ENCODE measurements at regions not wholly inside any gene's neighbourhood (a gene's known extent, or its start where the extent isn't known, plus 50 kb on each side); places are given as distances from the start of the nearest gene placed in this dataset.

- H3K4me3 ChIP-seq: no peak overlapping the region
- H3K27ac ChIP-seq: no peak overlapping the region
These were observed 347.5 kb downstream of the SLCO4C1 start for GRCh38 chr5:101948615-101949014.

DNA sequence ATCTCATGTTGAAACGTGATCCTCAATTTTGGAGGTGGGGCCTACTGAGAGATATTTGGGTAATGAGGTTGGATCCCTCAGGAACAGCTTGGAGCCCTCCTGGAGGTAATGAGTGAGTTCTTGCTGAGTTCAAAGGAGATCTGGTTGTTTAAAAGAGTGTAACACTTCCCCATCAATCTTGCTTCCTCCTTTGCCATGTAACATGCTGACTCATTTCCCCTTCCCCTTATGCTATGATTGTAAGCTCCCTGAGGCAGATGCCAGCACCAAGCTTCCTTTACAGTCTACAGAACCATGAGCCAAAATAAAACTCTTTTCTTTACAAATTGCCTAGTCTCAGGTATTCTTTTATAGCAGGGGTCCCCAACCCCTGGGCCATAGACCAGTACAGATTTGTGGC is 352.3 kb downstream of the SLCO4C1 start:
- H3K27ac ChIP-seq: no peak overlapping the region

DNA sequence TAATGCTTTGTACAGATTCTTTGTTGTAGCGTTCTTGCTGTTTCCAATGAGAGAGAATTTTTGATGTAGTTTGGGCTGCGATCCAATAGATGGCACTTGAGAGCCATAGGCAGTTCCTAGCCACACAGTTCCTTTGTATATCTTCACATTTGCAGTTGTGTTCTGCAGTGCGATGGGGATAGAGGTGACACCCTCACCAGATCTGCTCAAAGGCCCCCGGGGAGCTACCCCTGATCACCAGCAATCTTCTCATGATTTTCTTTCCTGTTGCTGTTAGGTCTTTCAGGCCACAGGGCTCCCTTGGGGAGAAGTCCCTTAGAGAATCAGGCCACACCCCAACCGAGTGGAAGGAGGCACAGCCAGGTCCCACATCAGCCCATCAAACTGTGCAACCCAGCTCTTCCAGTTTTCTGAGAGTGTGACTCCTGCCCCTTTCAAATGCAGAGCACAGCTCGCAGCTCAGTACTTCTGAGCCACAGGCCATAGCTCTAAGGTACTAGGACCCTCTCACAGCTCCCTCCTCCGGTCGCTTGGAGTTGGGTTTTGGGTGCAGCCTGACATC is 353.7 kb downstream of the SLCO4C1 start:
- no peak overlapping the region for H3K4me3 ChIP-seq
- H3K27ac ChIP-seq: no peak overlapping the region

More for the DNA sequence above, 352.3 kb downstream of the SLCO4C1 start:
- no peak overlapping the region for H3K4me3 ChIP-seq

GRCh38 chr5:101937041-101937440 is 359.0 kb downstream of the SLCO4C1 start:
- no peak overlapping the region for H3K4me3 ChIP-seq
- H3K27ac ChIP-seq: no peak overlapping the region

DNA sequence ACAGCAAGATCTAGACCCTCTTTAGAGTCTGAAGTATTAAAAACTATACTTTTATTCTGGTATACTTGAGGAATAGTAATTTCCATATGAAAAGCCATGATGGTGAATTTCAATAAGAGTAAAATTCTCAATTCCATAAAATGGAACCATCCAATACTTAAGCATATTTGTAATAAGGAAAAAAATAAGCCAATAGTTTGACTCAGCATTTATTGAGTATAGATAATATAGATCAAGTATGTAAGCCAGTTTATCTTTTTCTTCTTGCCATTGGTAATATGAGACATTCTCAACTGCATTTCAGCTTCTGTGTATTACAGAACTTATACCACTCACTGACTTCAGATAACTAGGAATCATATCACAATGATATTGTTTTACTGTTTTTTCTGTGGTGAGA is 361.0 kb downstream of the SLCO4C1 start:
- H3K4me3 ChIP-seq: no peak overlapping the region
- H3K27ac ChIP-seq: no peak overlapping the region

DNA sequence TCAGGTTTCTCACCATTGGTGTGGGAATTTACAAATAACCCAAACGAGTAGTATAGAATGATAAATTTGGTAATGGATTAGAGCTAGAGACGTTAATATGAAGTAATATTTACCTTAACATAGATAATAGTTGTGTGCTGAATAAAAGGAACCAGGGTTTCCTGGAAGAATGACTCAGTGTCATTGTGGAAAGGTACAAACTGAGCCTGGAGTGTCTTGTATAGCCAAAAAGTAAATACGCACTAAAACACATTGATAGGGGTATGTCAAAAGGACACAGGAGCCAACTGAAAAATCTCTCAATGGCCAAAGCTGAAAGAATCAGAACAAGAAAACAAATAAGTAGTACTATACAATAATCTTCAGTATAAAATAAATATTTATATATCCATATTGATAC is 363.5 kb downstream of the SLCO4C1 start:
- Histone ChIP-seq H3K27ac (no peak overlapping the region), H3K4me3 (no peak overlapping the region)

- Histone ChIP-seq H3K27ac (no peak overlapping the region), H3K4me3 (no peak overlapping the region)
These were observed 366.5 kb downstream of the SLCO4C1 start for GRCh38 chr5:101929628-101930027.

DNA sequence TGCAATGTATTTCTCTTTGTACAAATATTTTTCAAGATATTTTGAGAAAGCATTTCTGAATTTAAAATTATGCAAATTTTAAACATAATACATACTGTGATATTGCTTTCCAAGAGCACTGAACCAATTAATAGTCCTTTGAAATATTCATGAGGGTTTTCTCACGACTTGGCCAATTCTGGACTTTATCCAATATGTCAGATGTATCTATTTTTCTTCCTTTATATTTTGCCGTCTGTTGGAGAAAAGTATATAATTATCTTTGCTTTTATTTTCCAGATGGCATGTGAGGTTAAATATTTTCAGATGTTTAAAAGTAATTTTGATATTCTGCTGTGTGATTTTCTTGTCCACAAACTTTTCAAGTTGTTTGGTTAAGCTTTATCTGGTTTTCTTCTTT is 378.9 kb downstream of the SLCO4C1 start:
- no peak overlapping the region for H3K4me3 ChIP-seq
- H3K27ac ChIP-seq: no peak overlapping the region

DNA sequence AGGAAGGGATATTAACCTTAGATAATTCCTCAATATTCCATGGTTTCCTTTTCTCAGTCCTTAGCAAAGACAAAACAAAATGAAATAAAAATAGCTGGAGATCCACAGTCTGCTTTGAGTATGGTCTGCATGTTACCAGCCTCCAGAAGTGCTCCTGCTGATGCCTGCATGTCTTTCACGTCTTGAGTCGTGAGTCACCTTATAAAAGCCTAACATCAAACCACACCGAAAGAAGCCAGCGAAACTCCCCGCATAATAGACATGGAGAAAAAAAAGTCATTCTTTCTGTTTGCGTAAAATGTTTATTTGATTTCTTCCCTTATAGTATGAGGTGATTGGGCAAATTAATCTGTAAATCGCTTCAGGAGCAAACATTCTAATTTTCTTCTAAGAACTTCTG is 380.5 kb downstream of the SLCO4C1 start:
- Histone ChIP-seq H3K27ac (no peak overlapping the region), H3K4me3 (no peak overlapping the region)

- H3K27ac ChIP-seq: no peak overlapping the region
- H3K4me3 ChIP-seq: no peak overlapping the region
These were observed 391.3 kb downstream of the SLCO4C1 start for GRCh38 chr5:101904736-101905135.

DNA sequence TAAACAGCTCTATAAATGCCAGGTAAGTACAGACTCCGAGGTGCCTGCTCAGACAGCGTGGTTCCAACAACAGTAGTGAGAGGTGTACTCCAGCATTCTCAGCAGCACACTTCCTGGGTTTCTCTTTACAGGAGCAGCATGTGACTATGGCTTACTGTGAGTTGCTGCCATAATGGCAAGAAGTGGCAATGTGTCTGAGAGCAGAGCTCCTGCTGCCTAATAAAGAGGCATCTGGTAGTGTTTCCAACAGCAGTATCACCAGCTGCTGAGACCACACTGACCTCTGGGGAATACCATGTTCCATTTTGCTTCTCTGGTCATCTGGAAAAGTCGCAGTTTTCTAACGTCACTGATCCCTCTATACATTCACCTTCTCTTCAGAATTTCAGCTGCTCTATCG is 398.2 kb downstream of the SLCO4C1 start:
- H3K27ac ChIP-seq: no peak overlapping the region

GRCh38 chr5:101894985-101895384 is 401.1 kb downstream of the SLCO4C1 start:
- no peak overlapping the region for H3K27ac ChIP-seq
- H3K4me3 ChIP-seq: no peak overlapping the region

More for the DNA sequence above, 398.2 kb downstream of the SLCO4C1 start:
- H3K4me3 ChIP-seq: no peak overlapping the region

DNA sequence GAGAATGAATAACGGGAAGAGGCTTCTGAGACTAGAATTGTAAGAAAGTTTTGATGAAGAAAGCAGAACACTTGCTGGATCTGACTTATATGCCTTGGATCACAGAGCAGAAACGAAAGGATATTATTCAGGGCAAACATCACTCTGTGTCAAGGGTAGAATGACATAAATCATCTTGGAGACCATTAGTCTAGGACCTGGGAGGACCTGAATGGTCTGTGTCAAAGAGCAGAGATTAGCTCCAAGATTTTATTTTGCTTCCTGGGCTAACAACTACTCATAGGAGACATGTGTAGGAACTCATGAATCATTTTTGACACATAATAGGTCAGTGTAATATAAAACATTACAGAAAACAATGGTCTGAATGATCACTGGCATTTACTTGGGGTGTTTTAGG is 417.9 kb downstream of the SLCO4C1 start:
- Histone ChIP-seq H3K27ac (no peak overlapping the region), H3K4me3 (no peak overlapping the region)

DNA sequence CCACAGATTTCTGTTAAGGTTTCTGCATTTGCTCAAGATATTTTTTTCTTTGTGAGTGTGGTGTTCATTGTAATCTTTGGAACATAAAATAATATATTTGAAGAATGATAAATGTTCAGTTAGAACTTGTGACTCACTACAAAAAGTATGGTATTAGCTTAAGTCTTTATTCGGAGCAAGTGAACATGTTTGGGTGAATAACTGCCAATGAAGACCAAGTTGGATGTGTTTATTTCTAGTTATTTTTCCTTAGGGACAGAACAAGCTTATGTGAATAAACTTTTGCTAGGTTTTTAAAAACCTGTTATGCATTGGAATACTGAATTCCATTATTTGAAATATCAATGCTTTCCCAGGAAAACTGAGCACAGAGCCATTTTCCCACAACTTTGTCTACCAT is 418.6 kb downstream of the SLCO4C1 start:
- no peak overlapping the region for H3K4me3 ChIP-seq
- H3K27ac ChIP-seq: no peak overlapping the region

GRCh38 chr5:101866473-101866872 is 429.6 kb downstream of the SLCO4C1 start:
- no peak overlapping the region for H3K27ac ChIP-seq
- no peak overlapping the region for H3K4me3 ChIP-seq

DNA sequence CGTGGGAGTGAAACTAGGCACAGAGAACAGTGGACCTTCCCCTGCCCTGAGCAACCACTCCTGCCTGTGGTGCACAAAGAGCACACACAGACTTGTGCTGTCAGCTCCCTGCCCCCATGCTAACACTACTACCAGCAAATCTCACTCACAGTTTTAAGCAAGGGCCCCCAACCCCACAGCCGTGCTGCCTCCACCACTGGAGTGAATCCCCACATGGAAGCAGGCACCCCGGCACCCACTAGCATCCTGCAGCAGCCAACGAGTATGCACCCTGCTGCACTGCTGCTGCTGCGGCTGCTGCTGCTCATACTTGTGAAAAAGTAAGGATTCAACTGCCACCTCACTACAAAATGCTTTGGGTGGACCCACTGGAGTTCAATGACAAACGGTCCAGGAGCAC is 435.5 kb downstream of the SLCO4C1 start:
- Histone ChIP-seq H3K4me3 (no peak overlapping the region), H3K27ac (no peak overlapping the region)

GRCh38 chr5:101860145-101860544 is 435.9 kb downstream of the SLCO4C1 start:
- Histone ChIP-seq H3K27ac (no peak overlapping the region), H3K4me3 (no peak overlapping the region)

DNA sequence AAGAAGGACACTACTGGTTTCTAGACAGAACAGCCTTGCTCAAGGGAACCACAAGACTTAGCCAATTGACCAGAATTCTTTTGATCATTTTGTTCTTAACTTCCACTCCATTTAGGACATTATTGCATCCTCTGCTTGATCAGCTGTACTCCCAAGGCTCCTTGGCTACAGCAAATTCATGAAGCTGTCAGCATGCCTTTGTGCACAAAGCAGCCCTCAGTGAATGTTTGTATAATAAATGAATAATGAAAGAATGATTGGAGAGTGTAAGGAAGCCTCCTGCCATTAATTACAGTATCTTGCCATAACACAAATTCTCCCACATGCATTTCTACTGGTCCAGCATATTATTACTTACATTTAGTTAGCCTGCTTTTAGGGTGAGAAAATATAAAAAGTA is 449.6 kb downstream of the SLCO4C1 start:
- H3K27ac ChIP-seq: no peak overlapping the region

GRCh38 chr5:101843055-101843454 is 453.0 kb downstream of the SLCO4C1 start:
- Histone ChIP-seq H3K4me3 (no peak overlapping the region), H3K27ac (no peak overlapping the region)

More for the DNA sequence above, 449.6 kb downstream of the SLCO4C1 start:
- no peak overlapping the region for H3K4me3 ChIP-seq

DNA sequence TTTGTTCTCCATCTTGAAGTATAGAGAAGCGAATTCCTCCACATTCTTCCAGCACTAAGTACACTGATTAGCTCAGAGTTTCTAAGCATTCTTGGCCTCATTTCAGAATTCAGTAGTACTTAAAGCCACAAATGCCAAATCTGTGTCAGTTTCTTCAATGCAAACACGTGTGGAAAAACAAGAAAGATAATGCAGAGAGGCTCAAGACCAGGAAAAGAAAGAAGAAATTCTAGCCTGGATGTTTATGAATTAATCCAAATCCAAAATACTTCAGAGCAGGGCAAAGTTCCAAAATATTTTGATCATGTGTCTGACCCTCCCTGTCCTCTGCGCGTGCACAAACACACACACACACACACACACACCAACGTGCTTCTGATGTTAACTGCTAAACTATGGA is 457.6 kb downstream of the SLCO4C1 start:
- H3K27ac ChIP-seq: no peak overlapping the region
- H3K4me3 ChIP-seq: no peak overlapping the region

DNA sequence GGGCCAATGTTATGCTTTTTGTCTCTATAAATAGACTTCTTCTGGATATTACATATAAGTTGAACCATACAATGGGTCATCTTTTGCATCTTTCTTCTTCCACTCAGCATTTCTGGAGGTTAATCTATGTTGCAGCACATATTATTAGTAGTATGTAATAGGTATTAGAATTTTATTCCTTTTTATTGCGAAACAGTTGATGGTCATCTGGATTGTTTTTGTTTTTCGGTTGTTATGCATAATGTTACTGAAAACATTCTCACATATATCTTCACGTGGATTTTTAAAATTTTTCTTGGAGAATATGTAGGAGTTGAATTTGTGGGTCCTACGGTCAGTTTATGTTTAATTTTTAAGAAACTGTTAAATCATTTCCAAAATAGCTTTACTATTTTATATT is 466.8 kb downstream of the SLCO4C1 start:
- Histone ChIP-seq H3K27ac (no peak overlapping the region), H3K4me3 (no peak overlapping the region)

- no peak overlapping the region for H3K4me3 ChIP-seq
- H3K27ac ChIP-seq: no peak overlapping the region
These were observed 484.6 kb downstream of the SLCO4C1 start for GRCh38 chr5:101811466-101811865.

DNA sequence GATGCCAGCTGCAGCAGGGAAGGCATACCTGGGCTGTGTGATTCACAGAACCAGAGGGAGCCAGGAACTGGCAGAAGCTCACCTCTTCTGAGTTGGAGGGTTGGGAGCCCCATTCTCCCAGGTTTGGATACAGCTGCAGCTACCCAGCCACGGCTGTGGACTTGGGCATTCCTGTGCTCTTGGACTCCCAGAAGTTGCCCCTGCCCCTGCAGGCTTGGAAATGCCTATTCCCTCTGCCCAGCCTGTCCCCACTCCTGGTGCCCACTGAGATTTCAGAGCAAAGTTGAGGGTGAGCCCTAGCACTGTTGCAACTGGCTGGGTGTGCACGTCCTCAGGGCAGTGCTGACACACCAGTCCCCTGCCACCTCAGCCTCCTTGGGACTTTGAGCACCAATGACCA is 489.7 kb downstream of the SLCO4C1 start:
- H3K4me3 ChIP-seq: no peak overlapping the region
- H3K27ac ChIP-seq: no peak overlapping the region

Data from skin epidermis (tissue), 12 donors.